H9 (cell line): ENCODE measurements at regions not wholly inside any gene's neighbourhood (a gene's known extent, or its start where the extent isn't known, plus 50 kb on each side); places are given as distances from the start of the nearest gene placed in this dataset.

ENCODE experiments used
- DNase-seq: peaks from one replicate; pipeline ENCODE4 v3.0.0-alpha.2; 2017
- H2AFZ ChIP-seq: one replicate; pipeline ENCODE4 v1.6.1; 2013; ENCODE audit warnings: mild to moderate bottlenecking, low read length, control low read depth, moderate library complexity
- H2AK5ac ChIP-seq: 2 replicates; pipeline ENCODE4 v1.6.1; 2013; ENCODE audit warnings: low read length, control low read depth, mixed read lengths; ENCODE audit not compliant: insufficient read length
- H2BK120ac ChIP-seq: one replicate; pipeline ENCODE4 v1.6.1; 2013; ENCODE audit warnings: low read depth, mild to moderate bottlenecking, low read length, control low read depth, inconsistent platforms; ENCODE audit not compliant: poor library complexity, severe bottlenecking
- H2BK12ac ChIP-seq: 2 replicates; pipeline ENCODE4 v1.6.1; 2013; ENCODE audit warnings: low read length, control low read depth, mixed read lengths, low read depth; ENCODE audit not compliant: insufficient read length
- H2BK15ac ChIP-seq: 2 replicates; pipeline ENCODE4 v1.6.1; 2013; ENCODE audit warnings: low read depth, low read length, control low read depth
- H2BK20ac ChIP-seq: one replicate; pipeline ENCODE4 v1.6.1; 2013; ENCODE audit warnings: low read depth, mild to moderate bottlenecking, low read length, control low read depth, inconsistent platforms; ENCODE audit not compliant: poor library complexity, severe bottlenecking
- H2BK5ac ChIP-seq: 2 replicates; pipeline ENCODE4 v1.6.1; 2013; ENCODE audit warnings: low read length, control low read depth, mixed read lengths; ENCODE audit not compliant: insufficient read length
- H3K14ac ChIP-seq: 2 replicates; pipeline ENCODE4 v1.6.1; 2013; ENCODE audit warnings: low read length, control low read depth; ENCODE audit not compliant: insufficient read depth
- H3K18ac ChIP-seq: 2 replicates; pipeline ENCODE4 v1.6.1; 2013; ENCODE audit warnings: low read depth, mild to moderate bottlenecking, mixed read lengths, low read length, control low read depth; ENCODE audit not compliant: insufficient read length
- H3K23ac ChIP-seq: 2 replicates; pipeline ENCODE4 v1.6.1; 2013; ENCODE audit warnings: low read length, control low read depth, mixed read lengths, low read depth; ENCODE audit not compliant: insufficient read length
- H3K23me2 ChIP-seq: 2 replicates; pipeline ENCODE4 v1.6.1; 2013; ENCODE audit warnings: low read depth, mild to moderate bottlenecking, mixed read lengths, low read length, control low read depth; ENCODE audit not compliant: insufficient read length, poor library complexity, severe bottlenecking
- H3K27ac ChIP-seq: 2 replicates; pipeline ENCODE4 v1.5.1; 2013; ENCODE audit warnings: low read length, control low read depth, mixed read lengths, low read depth; ENCODE audit not compliant: insufficient read length
- H3K27me3 ChIP-seq: 2 replicates; pipeline ENCODE4 v1.6.1; 2013; ENCODE audit warnings: low read length, control low read depth, inconsistent platforms; ENCODE audit not compliant: insufficient read depth
- H3K4ac ChIP-seq: 2 replicates; pipeline ENCODE4 v1.6.1; 2013; ENCODE audit warnings: low read depth, mild to moderate bottlenecking, control low read depth, inconsistent platforms, low read length, moderate library complexity
- H3K4me1 ChIP-seq: 2 replicates; pipeline ENCODE4 v1.6.1; 2013; ENCODE audit warnings: low read length, control low read depth, inconsistent platforms; ENCODE audit not compliant: insufficient read depth
- H3K4me2 ChIP-seq: 2 replicates; pipeline ENCODE4 v1.6.1; 2013; ENCODE audit warnings: low read length, control low read depth, mixed read lengths; ENCODE audit not compliant: insufficient read length, insufficient read depth
- H3K56ac ChIP-seq: 2 replicates; pipeline ENCODE4 v1.6.1; 2013; ENCODE audit warnings: low read depth, mild to moderate bottlenecking, mixed read lengths, low read length, control low read depth; ENCODE audit not compliant: insufficient read length
- H3K79me1 ChIP-seq: 2 replicates; pipeline ENCODE4 v1.6.1; 2013; ENCODE audit warnings: low read depth, mild to moderate bottlenecking, moderate library complexity, low read length, control low read depth, inconsistent platforms; ENCODE audit not compliant: insufficient read depth, poor library complexity, severe bottlenecking
- H3K79me2 ChIP-seq: 2 replicates; pipeline ENCODE4 v1.6.1; 2013; ENCODE audit warnings: low read length, control low read depth, inconsistent platforms; ENCODE audit not compliant: insufficient read depth
- H3K9ac ChIP-seq: 2 replicates; pipeline ENCODE4 v1.6.1; 2013; ENCODE audit warnings: low read length, control low read depth, mixed read lengths; ENCODE audit not compliant: insufficient read length; ENCODE audit errors: extremely low read depth
- H3K9me3 ChIP-seq: one replicate; pipeline ENCODE4 v1.6.1; 2013; ENCODE audit warnings: low read depth, low read length, inconsistent platforms; ENCODE audit not compliant: control insufficient read depth
- H3T11ph ChIP-seq: one replicate; pipeline ENCODE4 v1.6.1; 2013; ENCODE audit warnings: mild to moderate bottlenecking, low read length, control low read depth, inconsistent platforms
- H4K20me1 ChIP-seq: one replicate; pipeline ENCODE4 v1.6.1; 2013; ENCODE audit not compliant: control insufficient read depth, insufficient read length, insufficient read depth
- H4K5ac ChIP-seq: 2 replicates; pipeline ENCODE4 v1.6.1; 2013; ENCODE audit warnings: low read depth, mild to moderate bottlenecking, mixed read lengths, low read length, control low read depth; ENCODE audit not compliant: insufficient read length
- H4K8ac ChIP-seq: replicated peaks from 2 replicates; pipeline ENCODE4 v1.6.1; 2013; ENCODE audit warnings: low read length, control low read depth, mixed read lengths, low read depth; ENCODE audit not compliant: insufficient read length
- H4K91ac ChIP-seq: 2 replicates; pipeline ENCODE4 v1.6.1; 2013; ENCODE audit warnings: low read depth, mild to moderate bottlenecking, moderate library complexity, mixed read lengths, low read length, control low read depth; ENCODE audit not compliant: insufficient read length
- H3K27ac Mint-ChIP-seq, 3 experiments: 2 replicates in 2 of 3; 3 replicates in 1 of 3; pipeline ENCODE4 v1.8.0; 2020 to 2021; ENCODE audit warnings: mixed read lengths in 3 of 3, mild to moderate bottlenecking in 1 of 3, moderate library complexity in 1 of 3
- H3K27me3 Mint-ChIP-seq: 2 replicates; pipeline ENCODE4 v1.8.0; 2021; ENCODE audit warnings: low read depth, mild to moderate bottlenecking, moderate library complexity, mixed read lengths
- H3K36me3 Mint-ChIP-seq, 3 experiments: 2 replicates in 2 of 3; 3 replicates in 1 of 3; pipeline ENCODE4 v1.8.0; 2020 to 2021; ENCODE audit warnings: low read depth in 3 of 3, mixed read lengths in 3 of 3; ENCODE audit not compliant: insufficient read depth in 1 of 3
- H3K4me1 Mint-ChIP-seq, 2 experiments: 2 replicates each; pipeline ENCODE4 v1.8.0; 2020; ENCODE audit warnings: mixed read lengths in 2 of 2
- H3K4me3 Mint-ChIP-seq, 2 experiments: 2 replicates in 1 of 2; 3 replicates in 1 of 2; pipeline ENCODE4 v1.8.0; 2020 to 2021; ENCODE audit warnings: mild to moderate bottlenecking in 2 of 2, mixed read lengths in 2 of 2, moderate library complexity in 1 of 2
- H3K9me3 Mint-ChIP-seq, 2 experiments: 2 replicates in 1 of 2; 3 replicates in 1 of 2; pipeline ENCODE4 v1.8.0; 2020; ENCODE audit warnings: mild to moderate bottlenecking in 2 of 2, mixed read lengths in 2 of 2, moderate library complexity in 1 of 2
- CTCF ChIP-seq: fragments of 200-600 bp; sonication (generic); conservative IDR thresholded peaks from 3 replicates; pipeline ENCODE4 v1.8.0; 2021; ENCODE audit warnings: antibody characterized with exemption, mild to moderate bottlenecking
- WGBS: extraction: QIAGEN DNeasy Blood & Tissue Kit; methylation state at CpG from one replicate; pipeline ENCODE4 v1.1.7; 2013; ENCODE audit warnings: missing lambda C conversion rate, low lambda C conversion rate, mixed read lengths; ENCODE audit not compliant: insufficient read length; ENCODE audit errors: extremely low coverage; 5-methylcytosine and 5-hydroxymethylcytosine counted together

- Histone ChIP-seq H3K23me2 (no peaks in the 10 kb centered on the region), H4K5ac (no peak overlapping the region), H3K4me2 (no peak overlapping the region), H3K9me3 (no peaks in the 10 kb centered on the region), H3K4ac (no peak overlapping the region), H2BK120ac (no peak overlapping the region), H4K91ac (no peak overlapping the region), H2AK5ac (no peak overlapping the region), H2AFZ (no peak overlapping the region), H4K8ac (no peak overlapping the region), H2BK12ac (no peak overlapping the region), H3K79me2 (no peaks in the 10 kb centered on the region), H3K18ac (no peak overlapping the region), H2BK15ac (no peak overlapping the region), H3K27me3 (no peaks in the 10 kb centered on the region), H2BK20ac (no peak overlapping the region), H3K4me1 (no peaks in the 10 kb centered on the region), H3K56ac (no peak overlapping the region), H3K23ac (no peak overlapping the region), H2BK5ac (no peak overlapping the region), H3K9ac (no peak overlapping the region), H3K79me1 (no peaks in the 10 kb centered on the region), H3K14ac (no peak overlapping the region), H3T11ph (no peak overlapping the region), H3K27ac (no peak overlapping the region), H4K20me1 (no peaks in the 10 kb centered on the region)
- Mint-ChIP-seq H3K4me1 (peaks cover 10 to 14% of the 10 kb centered on the region in 2 experiments), H3K36me3 (peaks cover 0 to 4% (median 3%) of the 10 kb centered on the region in 3 experiments; a peak in 2 of 7 replicates), H3K4me3 (no peak overlapping the region), H3K27me3 (no peaks in the 10 kb centered on the region), H3K9me3 (peaks cover 3 to 8% of the 10 kb centered on the region in 2 experiments; a peak in 3 of 5 replicates), H3K27ac (no peak overlapping the region)
- DNase-seq: no peak
- TF ChIP-seq CTCF: no peak
- WGBS: no CpG with 5 or more reads among the region's 2 CpGs
These were observed 498.1 kb downstream of the NLGN4X start for GRCh38 chrX:5730556-5730955.
